ENCODE measurements at regions not wholly inside any gene's neighbourhood (a gene's known extent, or its start where the extent isn't known, plus 50 kb on each side); places are given as distances from the start of the nearest gene placed in this dataset.

GRCh38 chr7:83778073-83778443 is 129.1 kb upstream of the SEMA3E start:
- TF ChIP-seq, protein P1, sequence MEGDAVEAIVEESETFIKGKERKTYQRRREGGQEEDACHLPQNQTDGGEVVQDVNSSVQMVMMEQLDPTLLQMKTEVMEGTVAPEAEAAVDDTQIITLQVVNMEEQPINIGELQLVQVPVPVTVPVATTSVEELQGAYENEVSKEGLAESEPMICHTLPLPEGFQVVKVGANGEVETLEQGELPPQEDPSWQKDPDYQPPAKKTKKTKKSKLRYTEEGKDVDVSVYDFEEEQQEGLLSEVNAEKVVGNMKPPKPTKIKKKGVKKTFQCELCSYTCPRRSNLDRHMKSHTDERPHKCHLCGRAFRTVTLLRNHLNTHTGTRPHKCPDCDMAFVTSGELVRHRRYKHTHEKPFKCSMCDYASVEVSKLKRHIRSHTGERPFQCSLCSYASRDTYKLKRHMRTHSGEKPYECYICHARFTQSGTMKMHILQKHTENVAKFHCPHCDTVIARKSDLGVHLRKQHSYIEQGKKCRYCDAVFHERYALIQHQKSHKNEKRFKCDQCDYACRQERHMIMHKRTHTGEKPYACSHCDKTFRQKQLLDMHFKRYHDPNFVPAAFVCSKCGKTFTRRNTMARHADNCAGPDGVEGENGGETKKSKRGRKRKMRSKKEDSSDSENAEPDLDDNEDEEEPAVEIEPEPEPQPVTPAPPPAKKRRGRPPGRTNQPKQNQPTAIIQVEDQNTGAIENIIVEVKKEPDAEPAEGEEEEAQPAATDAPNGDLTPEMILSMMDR (optimal IDR thresholded peaks at IDR 0.05 in 1 of 3, IDR thresholded peaks at IDR 0.05 in 1 of 3, conservative IDR thresholded peaks at IDR 0.05 in 1 of 3; ENCODE audit: extremely low read depth in 1 of 3, insufficient read depth in 2 of 3, low read length in 3 of 3), result no peak
- TF ChIP-seq EZH2 (IDR thresholded peaks at IDR 0.05; ENCODE audit: low read length), result no peak
